Prostate gland (tissue), 2 donors: ENCODE measurements at regions not wholly inside any gene's neighbourhood (a gene's known extent, or its start where the extent isn't known, plus 50 kb on each side); places are given as distances from the start of the nearest gene placed in this dataset.

ENCODE experiments used
- DNase-seq: peaks from one replicate; pipeline ENCODE4 v3.0.0-alpha.2; 2019; ENCODE audit warnings: low spot score
- H3K27ac ChIP-seq, 2 donors: fragments of 200-600 bp; sonication (generic); 2 replicates each; pipeline ENCODE4 v1.5.1; 2017 to 2019
- H3K27me3 ChIP-seq: fragments of 200-600 bp; sonication (generic); replicated peaks from 2 replicates; pipeline ENCODE4 v1.5.1; 2019; ENCODE audit not compliant: insufficient read depth
- H3K36me3 ChIP-seq, 2 donors: fragments of 200-600 bp; sonication (generic); 1 replicate in 1 of 2; 2 replicates in 1 of 2; pipeline versions ENCODE4 v1.5.1 to v1.8.1; 2017 to 2019
- H3K4me1 ChIP-seq: fragments of 200-600 bp; sonication (generic); replicated peaks from 2 replicates; pipeline ENCODE4 v1.5.1; 2019
- H3K4me3 ChIP-seq, 2 donors: fragments of 200-600 bp; sonication (generic); 2 replicates each; pipeline ENCODE4 v1.5.1; 2017 to 2019
- H3K9me3 ChIP-seq: fragments of 200-600 bp; sonication (generic); 2 replicates; pipeline ENCODE4 v1.5.1; 2017
- CTCF ChIP-seq, 4 experiments: fragments of 200-600 bp in 2 of 4; fragments of 450-650 bp in 2 of 4; sonication (generic) in 2 of 4; IDR thresholded peaks; 1 replicate in 3 of 4; 2 replicates in 1 of 4; pipeline ENCODE4 v1.5.1; 2016 to 2019; ENCODE audit warnings: antibody characterized with exemption in 4 of 4, mild to moderate bottlenecking in 2 of 4, moderate library complexity in 2 of 4
- POLR2A ChIP-seq: fragments of 450-650 bp; IDR thresholded peaks from one replicate; pipeline ENCODE4 v1.6.1; 2016; ENCODE audit warnings: antibody characterized with exemption, mild to moderate bottlenecking
- POLR2AphosphoS5 ChIP-seq: sonication (generic); formaldehyde crosslinking; IDR thresholded peaks from one replicate; pipeline ENCODE4 v1.6.1; 2017; ENCODE audit warnings: antibody characterized with exemption
- WGBS: methylation state at CpG from one replicate; pipeline ENCODE4 v1.1.5; 2018; 5-methylcytosine and 5-hydroxymethylcytosine counted together
- intact Hi-C: fragments of 100-400 bp; cut with DNase I; formaldehyde crosslinking; loops from one replicate; pipeline ENCODE4 v1.14.2; 2022

DNA sequence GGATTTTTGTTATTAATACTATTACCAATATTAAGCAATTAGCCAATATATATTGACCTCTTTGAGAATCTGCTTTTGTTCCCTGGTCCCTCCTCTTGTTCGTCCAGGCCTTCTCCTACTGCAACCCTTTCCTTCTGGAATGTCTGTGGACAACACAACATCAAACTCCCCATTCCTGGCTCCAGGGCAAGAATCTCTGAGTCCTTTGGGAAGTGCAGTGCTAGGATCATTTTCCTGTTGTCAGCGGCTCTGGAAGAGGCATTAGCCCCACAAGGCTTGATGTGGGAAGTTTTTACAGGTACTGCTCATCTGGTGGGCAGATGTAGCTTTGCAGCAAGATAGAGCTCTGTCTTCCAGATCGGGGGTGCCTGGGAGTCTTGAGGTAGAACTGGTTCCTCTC, 74.3 kb downstream of the RPUSD4 start:
- Histone ChIP-seq H3K9me3 (no peaks in the 10 kb centered on the region), H3K27ac (no peak overlapping the region), H3K4me3 (no peak overlapping the region), H3K36me3 (no peaks in the 10 kb centered on the region), H3K4me1 (no peaks in the 10 kb centered on the region), H3K27me3 (no peaks in the 10 kb centered on the region)
- WGBS, result 67% methylated on average over 3 of the region's 3 CpGs
- DNase-seq, result no peak
- TF ChIP-seq POLR2AphosphoS5 (no peak), CTCF (IDR thresholded peaks at IDR 0.05) (no peak), POLR2A (no peak)
- intact Hi-C loops, result no loop called here

DNA sequence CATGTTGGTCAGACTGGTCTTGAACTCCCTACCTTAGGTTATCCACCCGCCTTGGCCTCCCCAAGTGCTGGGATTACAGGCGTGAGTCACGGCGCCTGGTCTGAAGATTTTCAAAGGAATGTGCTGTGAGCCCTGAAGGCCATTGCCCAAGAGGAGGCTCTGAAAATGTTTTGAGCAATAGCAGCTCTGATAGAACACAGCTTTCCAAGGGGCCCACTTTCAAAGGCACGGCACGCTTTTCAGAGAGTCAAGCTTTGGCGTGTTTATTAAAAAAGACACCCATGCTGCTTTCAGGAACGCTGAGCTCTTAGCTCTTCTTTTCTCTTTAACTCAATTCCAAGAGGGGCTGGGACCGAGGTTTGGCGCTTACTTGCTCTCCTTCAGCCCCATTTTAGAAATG, 73.8 kb upstream of the CDON start:
- Histone ChIP-seq H3K36me3 (no peaks in the 10 kb centered on the region), H3K27ac (no peak overlapping the region), H3K4me1 (no peaks in the 10 kb centered on the region), H3K9me3 (no peaks in the 10 kb centered on the region), H3K4me3 (no peak overlapping the region), H3K27me3 (no peaks in the 10 kb centered on the region)
- 73% methylated on average over 10 of the region's 10 CpGs for WGBS
- no peak for DNase-seq
- intact Hi-C loops, result no loop called here
- TF ChIP-seq POLR2AphosphoS5, result no peak
- no peak for TF ChIP-seq POLR2A
- no peak for TF ChIP-seq CTCF (IDR thresholded peaks at IDR 0.05)

GRCh38 chr11:126135235-126136176, 72.8 kb upstream of the CDON start:
- no peak for TF ChIP-seq POLR2AphosphoS5
- no peak for TF ChIP-seq CTCF (IDR thresholded peaks at IDR 0.05)
- no peak for TF ChIP-seq POLR2A
- DNase-seq, result no peak
- Histone ChIP-seq H3K4me1 (no peaks in the 10 kb centered on the region), H3K4me3 (no peak overlapping the region), H3K9me3 (no peaks in the 10 kb centered on the region), H3K36me3 (no peaks in the 10 kb centered on the region), H3K27me3 (no peaks in the 10 kb centered on the region), H3K27ac (no peak overlapping the region)
- WGBS, result 32% methylated on average over 20 of the region's 20 CpGs
- intact Hi-C loops, result no loop called here

- 87% methylated on average over 8 of the region's 8 CpGs for WGBS
- no peaks in the 10 kb centered on the region for H3K4me1 ChIP-seq
- H3K4me3 ChIP-seq, result no peak overlapping the region
- H3K36me3 ChIP-seq, result no peaks in the 10 kb centered on the region
- intact Hi-C loops, result no loop called here
- H3K27me3 ChIP-seq, result no peaks in the 10 kb centered on the region
- H3K9me3 ChIP-seq, result no peaks in the 10 kb centered on the region
- no peak for DNase-seq
- no peak overlapping the region for H3K27ac ChIP-seq
- TF ChIP-seq POLR2A (no peak), POLR2AphosphoS5 (no peak), CTCF (IDR thresholded peaks at IDR 0.05) (no peak)
These were observed 71.9 kb upstream of the CDON start for GRCh38 chr11:126134461-126135155.
